ENCODE measurements at regions not wholly inside any gene's neighbourhood (a gene's known extent, or its start where the extent isn't known, plus 50 kb on each side); places are given as distances from the start of the nearest gene placed in this dataset.

DNA sequence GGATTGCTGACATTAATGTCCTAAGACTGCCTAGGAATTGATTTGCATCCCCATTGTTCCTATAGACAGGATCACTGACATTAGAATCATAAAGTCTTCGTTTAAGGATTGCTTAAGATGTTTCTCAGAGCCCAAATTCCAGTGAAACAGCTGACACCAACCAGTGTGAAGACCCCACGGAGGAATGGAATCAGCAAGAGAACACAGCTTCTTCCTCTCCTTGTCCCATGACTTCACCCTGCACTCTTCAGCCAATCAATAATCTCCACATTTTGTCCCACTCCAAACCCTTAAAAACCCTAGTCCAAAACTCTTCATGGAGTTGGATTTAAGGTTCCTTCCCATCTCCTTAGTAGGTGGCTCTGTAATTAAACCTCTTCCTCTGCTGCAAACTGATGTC is 157.0 kb upstream of the NDUFV2 start (continued):
- no peak for TF ChIP-seq KDM4A (IDR thresholded peaks at IDR 0.05; ENCODE audit: low read depth, low read length, severe bottlenecking)
- no peak for TF ChIP-seq CREB1 (IDR thresholded peaks at IDR 0.05)
- no peak for TF ChIP-seq CHD2 (IDR thresholded peaks at IDR 0.05; ENCODE audit: low read length)
- TF ChIP-seq CHD1 (IDR thresholded peaks at IDR 0.05; ENCODE audit: low read depth, low read length): no peak
- no peak for TF ChIP-seq GABPA (IDR thresholded peaks at IDR 0.05; ENCODE audit: borderline replicate concordance, insufficient read depth, low read length)
- no peak for TF ChIP-seq CTBP2 (IDR thresholded peaks at IDR 0.05; ENCODE audit: borderline replicate concordance, insufficient read depth, insufficient read length, low read length)
- TF ChIP-seq BCL11A (IDR thresholded peaks at IDR 0.05; ENCODE audit: low read depth in 2 of 2, low read length in 2 of 2): no peak

Data from H1 (cell line).